Lung (tissue), 11 donors: ENCODE measurements at regions not wholly inside any gene's neighbourhood (a gene's known extent, or its start where the extent isn't known, plus 50 kb on each side); places are given as distances from the start of the nearest gene placed in this dataset.

Source experiments
- ATAC-seq: fragments of 200-7000 bp; cut with Tn5 transposase; one replicate; pipeline ENCODE4 v1.9.1; 2020; ENCODE audit warnings: moderate number of reproducible peaks; ENCODE audit not compliant: insufficient read depth, low FRiP score
- DNase-seq, 3 donors: peaks; one replicate each; pipeline ENCODE4 v3.0.0-alpha.2; 2013 to 2017
- H3K27ac ChIP-seq, 2 donors: one replicate each; pipeline ENCODE4 v1.5.1; 2013; ENCODE audit warnings: mild to moderate bottlenecking in 2 of 2, moderate library complexity in 2 of 2, control low read depth in 1 of 2, inconsistent platforms in 1 of 2, low read depth in 1 of 2, low read length in 1 of 2
- H3K27me3 ChIP-seq, 3 donors: one replicate each; pipeline ENCODE4 v1.5.1; 2013; ENCODE audit warnings: low read length in 2 of 3; ENCODE audit not compliant: control insufficient read depth in 3 of 3, insufficient read depth in 3 of 3
- H3K36me3 ChIP-seq, 4 donors: one replicate each; pipeline ENCODE4 v1.5.1; 2013; ENCODE audit warnings: low read length in 4 of 4, mild to moderate bottlenecking in 1 of 4, moderate library complexity in 1 of 4; ENCODE audit not compliant: control insufficient read depth in 4 of 4, insufficient read depth in 4 of 4
- H3K4me1 ChIP-seq, 5 donors: one replicate each; pipeline ENCODE4 v1.5.1; 2013; ENCODE audit warnings: low read length in 5 of 5, mild to moderate bottlenecking in 2 of 5, moderate library complexity in 1 of 5; ENCODE audit not compliant: control insufficient read depth in 5 of 5, insufficient read depth in 5 of 5
- H3K4me3 ChIP-seq: one replicate; pipeline ENCODE4 v1.5.1; 2013; ENCODE audit warnings: mild to moderate bottlenecking, control low read depth, moderate library complexity
- H3K9ac ChIP-seq, 2 donors: one replicate each; pipeline ENCODE4 v1.5.1; 2013; ENCODE audit warnings: low read length in 2 of 2, control low read depth in 1 of 2; ENCODE audit not compliant: insufficient read depth in 1 of 2
- H3K9me3 ChIP-seq, 4 donors: one replicate each; pipeline ENCODE4 v1.5.1; 2013; ENCODE audit warnings: low read length in 3 of 4, mild to moderate bottlenecking in 1 of 4, moderate library complexity in 1 of 4; ENCODE audit not compliant: control insufficient read depth in 4 of 4, insufficient read depth in 3 of 4
- CTCF ChIP-seq: IDR thresholded peaks from 2 replicates; pipeline ENCODE4 v1.5.1; 2012; ENCODE audit warnings: mild to moderate bottlenecking; ENCODE audit errors: control extremely low read depth, extremely low read depth
- WGBS, 2 donors: extraction: QIAGEN DNeasy Blood & Tissue Kit; methylation state at CpG; one replicate each; pipeline ENCODE4 v1.1.7; 2013; 5-methylcytosine and 5-hydroxymethylcytosine counted together
- donor health status: control.
- donor health status: control.
- donor health status: Bipolar disorder and iron deficiency.
- donor health status: healthy.
- donor health status: DM: yes; HTN: yes; CAD: no.

- Histone ChIP-seq H3K9me3 (no peaks in the 10 kb centered on the region), H3K27me3 (no peaks in the 10 kb centered on the region), H3K36me3 (no peaks in the 10 kb centered on the region), H3K4me1 (no peaks in the 10 kb centered on the region), H3K27ac (no peak overlapping the region), H3K9ac (no peak overlapping the region), H3K4me3 (no peak overlapping the region)
- ATAC-seq: no peak
- no peak for DNase-seq
- no peak for TF ChIP-seq CTCF
- 87 to 91% methylated on average over 4 of the region's 4 CpGs for WGBS, 2 donors
Observed at GRCh38 chr6:86459978-86460377, 477.4 kb upstream of the HTR1E start.

GRCh38 chr6:86456821-86457220 lies 480.5 kb upstream of the HTR1E start:
- H3K27me3 ChIP-seq: no peaks in the 10 kb centered on the region
- no peak for ATAC-seq
- H3K9ac ChIP-seq: no peak overlapping the region
- H3K9me3 ChIP-seq: no peaks in the 10 kb centered on the region
- H3K4me3 ChIP-seq: no peak overlapping the region
- H3K36me3 ChIP-seq: no peaks in the 10 kb centered on the region
- no peak for TF ChIP-seq CTCF
- H3K4me1 ChIP-seq: no peaks in the 10 kb centered on the region
- H3K27ac ChIP-seq: no peak overlapping the region
- DNase-seq: peak in 1 of 3 donors; percentile 20

GRCh38 chr6:86453232-86453631 lies 484.1 kb upstream of the HTR1E start:
- H3K27ac ChIP-seq: no peak overlapping the region
- DNase-seq (no peak), ATAC-seq (no peak)
- H3K4me1 ChIP-seq: no peaks in the 10 kb centered on the region
- TF ChIP-seq CTCF: no peak
- H3K9me3 ChIP-seq: no peaks in the 10 kb centered on the region
- 54 to 67% methylated on average over 1 of the region's 1 CpG for WGBS, 2 donors
- H3K4me3 ChIP-seq: no peak overlapping the region
- no peaks in the 10 kb centered on the region for H3K27me3 ChIP-seq
- H3K9ac ChIP-seq: no peak overlapping the region
- H3K36me3 ChIP-seq: no peaks in the 10 kb centered on the region

- DNase-seq: no peak
- no peak for ATAC-seq
- no peak for TF ChIP-seq CTCF
- Histone ChIP-seq H3K4me3 (no peak overlapping the region), H3K36me3 (no peaks in the 10 kb centered on the region), H3K27ac (no peak overlapping the region), H3K9me3 (peaks cover 0 to 6% (median 2%) of the 10 kb centered on the region in 4 donors), H3K9ac (no peak overlapping the region), H3K27me3 (no peaks in the 10 kb centered on the region), H3K4me1 (no peaks in the 10 kb centered on the region)
- 79 to 91% methylated on average over 2 of the region's 2 CpGs for WGBS, 2 donors
Observed at GRCh38 chr6:86448398-86448797, 488.9 kb upstream of the HTR1E start.
